GM19099 (cell line): ENCODE measurements at regions not wholly inside any gene's neighbourhood (a gene's known extent, or its start where the extent isn't known, plus 50 kb on each side); places are given as distances from the start of the nearest gene placed in this dataset.

Experiments used
- POLR2A ChIP-seq: IDR thresholded peaks from 3 replicates; pipeline ENCODE4 v1.6.1; 2011; ENCODE audit warnings: low read depth; ENCODE audit not compliant: insufficient read length; ENCODE audit errors: extremely low read depth

DNA sequence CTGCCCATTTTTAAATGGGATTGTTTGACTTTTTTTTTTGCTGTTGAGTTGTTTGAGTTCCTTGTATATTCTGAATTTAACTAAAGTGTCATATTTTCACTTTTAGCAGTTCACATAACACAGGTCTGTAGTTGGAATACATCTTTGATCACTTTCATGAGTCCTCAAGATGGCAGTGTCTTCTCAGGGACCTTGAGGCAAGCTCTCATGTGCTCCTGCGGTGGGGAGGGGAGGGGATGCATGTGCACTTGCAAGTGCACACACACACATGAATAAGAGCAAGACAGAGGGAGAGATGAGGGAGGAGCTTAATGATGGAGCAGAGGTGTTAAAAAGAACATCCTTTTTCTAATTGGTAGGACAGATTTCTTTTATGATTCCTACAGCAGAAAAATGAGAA is 291.4 kb upstream of the OR4E1 start:
- TF ChIP-seq POLR2A = no peak

DNA sequence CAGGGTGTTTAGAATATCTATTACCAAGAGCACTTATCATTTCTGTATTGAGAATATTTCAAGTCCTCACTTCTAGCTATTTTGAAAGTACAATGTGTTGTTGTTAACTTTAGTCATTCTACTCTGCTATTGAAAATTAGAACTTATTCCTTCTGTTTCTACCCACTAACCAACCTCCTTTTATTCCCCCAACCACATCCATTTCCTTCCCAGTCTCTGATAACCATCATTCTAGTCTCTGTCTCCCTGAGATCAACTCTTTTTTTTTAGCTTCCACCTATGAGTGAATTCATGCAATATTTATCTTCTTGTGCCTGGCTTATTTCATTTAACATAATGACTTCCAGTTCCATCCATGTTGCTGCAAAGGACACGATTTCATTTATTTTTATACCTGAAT is 290.6 kb upstream of the OR4E1 start:
- no peak for TF ChIP-seq POLR2A

GRCh38 chr14:21960636-21961035 is 287.0 kb upstream of the OR4E1 start:
- no peak for TF ChIP-seq POLR2A

GRCh38 chr14:21941885-21942284 is 268.3 kb upstream of the OR4E1 start:
- no peak for TF ChIP-seq POLR2A

GRCh38 chr14:21940887-21941856 is 267.6 kb upstream of the OR4E1 start:
- no peak for TF ChIP-seq POLR2A

DNA sequence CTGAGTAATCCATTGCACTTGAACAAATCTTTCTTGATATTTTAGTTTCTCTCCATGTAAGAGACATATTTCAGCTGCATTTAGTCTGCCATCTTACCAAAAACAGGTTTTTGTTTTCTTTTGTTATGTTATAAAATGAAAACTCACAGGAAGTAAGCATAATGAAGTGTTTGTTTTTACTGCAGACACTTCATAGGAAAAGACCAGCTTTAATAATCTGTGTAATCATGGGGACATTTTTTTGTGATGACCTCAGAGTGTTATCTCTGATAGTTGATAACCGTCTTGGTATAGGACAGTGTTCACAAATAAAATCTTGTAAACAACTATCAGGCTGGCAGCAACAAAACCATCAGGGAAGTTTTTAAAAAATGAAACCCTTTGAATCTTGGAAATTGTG is 266.2 kb upstream of the OR4E1 start:
- no peak for TF ChIP-seq POLR2A

DNA sequence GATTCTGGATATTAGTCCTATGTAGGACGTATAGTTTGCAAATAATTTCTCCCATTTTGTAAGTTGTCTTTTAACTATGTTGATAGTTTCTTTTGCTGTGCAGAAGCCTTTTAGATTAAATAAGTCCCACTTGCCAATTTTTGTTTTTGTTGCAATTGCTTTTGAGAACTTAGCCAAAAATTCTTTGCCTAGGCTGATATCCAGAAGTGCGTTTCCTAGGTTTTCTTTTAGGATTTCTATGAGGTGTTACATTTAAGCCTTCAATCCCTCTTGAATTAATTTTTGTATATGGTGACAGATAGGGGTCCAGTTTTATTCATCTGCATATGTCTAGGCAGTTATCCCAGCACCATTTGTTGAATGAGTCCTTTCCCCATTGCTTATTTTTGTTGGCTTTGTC is 264.4 kb upstream of the OR4E1 start:
- no peak for TF ChIP-seq POLR2A

DNA sequence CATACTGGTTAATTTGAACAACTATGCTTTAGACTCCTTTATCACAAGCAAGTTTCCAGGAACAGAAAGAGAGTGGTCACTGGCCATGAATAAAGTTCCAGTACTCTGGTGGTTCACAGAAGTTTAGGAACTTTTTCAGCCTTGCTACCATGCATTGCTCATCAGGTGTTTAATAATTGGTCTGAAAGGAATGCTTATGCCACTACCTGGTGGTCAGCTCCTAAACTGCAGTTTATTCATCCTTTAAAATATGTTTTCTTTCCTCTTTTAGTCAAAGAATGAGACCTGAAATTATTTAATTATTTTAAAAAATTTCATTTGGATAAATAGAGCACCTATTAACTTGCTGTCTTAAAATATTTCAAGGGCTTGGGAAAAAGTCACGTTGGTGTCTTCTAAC is 260.1 kb upstream of the OR4E1 start:
- TF ChIP-seq POLR2A = no peak

DNA sequence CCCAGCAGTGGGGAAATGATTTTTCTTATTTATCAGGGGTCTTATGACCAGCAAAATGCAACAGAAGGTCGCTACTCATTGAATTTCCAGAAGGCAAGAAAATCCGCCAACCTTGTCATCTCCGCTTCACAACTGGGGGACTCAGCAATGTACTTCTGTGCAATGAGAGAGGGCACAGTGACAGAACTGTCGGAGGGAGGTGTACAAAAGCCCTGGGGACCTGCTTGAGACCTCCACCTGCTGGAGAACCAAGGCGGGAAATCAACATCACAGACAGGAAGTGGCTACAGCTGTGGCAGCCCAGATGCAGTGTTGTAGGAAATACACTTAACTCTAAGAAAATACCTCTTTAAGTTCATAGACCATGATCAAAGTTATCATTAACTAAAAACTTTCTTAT is 250.9 kb upstream of the OR4E1 start:
- TF ChIP-seq POLR2A = no peak

GRCh38 chr14:21923820-21924219 is 250.2 kb upstream of the OR4E1 start:
- no peak for TF ChIP-seq POLR2A

- TF ChIP-seq POLR2A = no peak
Measured at GRCh38 chr14:21921453-21921852, 247.8 kb upstream of the OR4E1 start.

GRCh38 chr14:21917699-21918436 is 244.2 kb upstream of the OR4E1 start:
- TF ChIP-seq POLR2A = no peak

GRCh38 chr14:21915826-21916225 is 242.2 kb upstream of the OR4E1 start:
- no peak for TF ChIP-seq POLR2A

DNA sequence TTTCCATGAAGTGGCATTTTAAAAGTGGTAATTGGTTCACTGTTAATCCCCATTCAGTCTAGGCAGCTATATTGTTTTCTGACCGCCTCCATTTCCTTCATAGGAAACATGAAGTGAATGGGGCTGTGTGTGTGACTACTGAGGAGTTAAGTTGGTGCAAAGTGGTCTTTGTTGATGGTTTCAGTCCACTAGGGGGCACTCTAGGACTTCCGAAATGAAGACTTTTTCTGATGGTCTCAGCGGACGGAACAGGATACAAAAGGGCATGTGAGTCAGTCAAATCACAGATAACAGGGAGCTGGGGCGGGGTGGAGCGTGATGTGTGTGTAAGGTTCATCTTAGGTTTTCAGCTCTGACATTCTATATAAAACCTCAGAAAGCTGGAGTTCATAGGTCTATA is 240.1 kb upstream of the OR4E1 start:
- no peak for TF ChIP-seq POLR2A

GRCh38 chr14:21912367-21912766 is 238.7 kb upstream of the OR4E1 start:
- TF ChIP-seq POLR2A = no peak

DNA sequence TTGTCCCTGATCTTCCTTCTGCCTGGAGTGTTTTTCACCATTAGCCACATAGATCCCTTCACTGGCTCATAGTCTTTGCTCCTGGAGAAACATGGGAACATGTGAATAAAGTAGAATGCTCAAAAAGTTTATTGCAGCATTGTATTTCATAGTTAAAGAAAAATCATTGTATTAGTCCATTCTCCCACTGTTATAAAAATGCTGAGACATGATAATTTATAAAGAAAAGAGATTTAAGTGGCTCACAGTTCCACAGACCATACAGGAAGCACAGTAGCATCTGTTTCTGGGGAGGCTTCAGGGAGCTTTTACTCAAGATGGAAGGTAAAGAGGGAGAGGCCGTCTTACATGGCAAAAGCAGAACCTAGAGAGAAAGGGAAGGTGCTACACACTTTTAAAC is 238.3 kb upstream of the OR4E1 start:
- TF ChIP-seq POLR2A = no peak

GRCh38 chr14:21910260-21910659 is 236.6 kb upstream of the OR4E1 start:
- no peak for TF ChIP-seq POLR2A
